Rectal smooth muscle tissue (tissue), 1 donor: ENCODE measurements at regions not wholly inside any gene's neighbourhood (a gene's known extent, or its start where the extent isn't known, plus 50 kb on each side); places are given as distances from the start of the nearest gene placed in this dataset.
"Not testable (repeated sequence)": the region's sequence is repeated elsewhere in the genome, so short reads cannot be mapped to it uniquely, and the experiment has no call there.

Experiments used
- H3K27ac ChIP-seq: one replicate; pipeline ENCODE4 v1.7.0; 2013; ENCODE audit warnings: low read depth, low read length, inconsistent platforms
- H3K27me3 ChIP-seq: one replicate; pipeline ENCODE4 v1.7.0; 2013; ENCODE audit warnings: low read length; ENCODE audit not compliant: control insufficient read depth, insufficient read depth
- H3K36me3 ChIP-seq: one replicate; pipeline ENCODE4 v1.7.0; 2013; ENCODE audit warnings: low read length; ENCODE audit not compliant: control insufficient read depth, insufficient read depth
- H3K4me1 ChIP-seq: one replicate; pipeline ENCODE4 v1.7.0; 2013; ENCODE audit warnings: low read length; ENCODE audit not compliant: control insufficient read depth, insufficient read depth
- H3K4me3 ChIP-seq: one replicate; pipeline ENCODE4 v1.7.0; 2013; ENCODE audit warnings: low read length
- H3K9ac ChIP-seq: one replicate; pipeline ENCODE4 v1.7.0; 2013; ENCODE audit warnings: low read length

DNA sequence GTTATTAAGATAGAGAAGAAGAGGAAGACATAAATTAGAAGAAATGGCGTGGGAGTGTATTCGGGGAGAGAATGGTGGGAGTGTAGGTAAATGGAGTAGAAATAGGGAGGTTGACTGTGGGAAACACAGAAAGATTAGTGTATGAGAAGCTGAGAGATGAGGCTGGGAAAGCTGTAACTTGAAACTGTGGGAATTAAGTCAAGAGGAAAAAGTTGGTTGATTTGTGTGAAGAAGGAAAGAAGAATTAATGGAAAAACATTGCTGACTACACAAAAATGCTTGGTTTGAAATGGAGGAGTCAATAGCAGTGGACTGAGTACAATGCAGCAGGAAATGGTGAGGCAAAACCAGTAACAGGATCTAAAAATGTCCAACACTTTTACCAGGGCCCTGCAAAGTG, 448.3 kb downstream of the PTPRC start:
- Histone ChIP-seq H3K36me3 (no peaks in the 10 kb centered on the region), H3K27me3 (no peaks in the 10 kb centered on the region), H3K4me1 (no peaks in the 10 kb centered on the region), H3K27ac (no peak overlapping the region), H3K9ac (no peak overlapping the region), H3K4me3 (no peak overlapping the region)

GRCh38 chr1:199089393-199090122, 450.7 kb downstream of the PTPRC start:
- no peak overlapping the region for H3K27ac ChIP-seq
- H3K36me3 ChIP-seq, result no peaks in the 10 kb centered on the region
- no peaks in the 10 kb centered on the region for H3K27me3 ChIP-seq
- no peak overlapping the region for H3K9ac ChIP-seq
- no peaks in the 10 kb centered on the region for H3K4me1 ChIP-seq
- no peak overlapping the region for H3K4me3 ChIP-seq

- not testable (repeated sequence) for H3K4me3 ChIP-seq, H3K36me3 ChIP-seq, H3K27me3 ChIP-seq, H3K27ac ChIP-seq, H3K4me1 ChIP-seq, H3K9ac ChIP-seq
Observed at GRCh38 chr1:199095628-199096027, 456.8 kb downstream of the PTPRC start.

GRCh38 chr1:199096591-199096990, 457.8 kb downstream of the PTPRC start:
- Histone ChIP-seq H3K27ac (no peak overlapping the region), H3K36me3 (no peaks in the 10 kb centered on the region), H3K4me1 (no peaks in the 10 kb centered on the region), H3K27me3 (no peaks in the 10 kb centered on the region), H3K4me3 (no peak overlapping the region), H3K9ac (no peak overlapping the region)

- Histone ChIP-seq H3K4me3 (no peak overlapping the region), H3K27me3 (no peaks in the 10 kb centered on the region), H3K27ac (no peak overlapping the region), H3K36me3 (no peaks in the 10 kb centered on the region), H3K4me1 (no peaks in the 10 kb centered on the region), H3K9ac (no peak overlapping the region)
Observed at GRCh38 chr1:199098468-199098867, 459.6 kb downstream of the PTPRC start.

GRCh38 chr1:199101139-199101538, 462.3 kb downstream of the PTPRC start:
- H3K4me3 ChIP-seq, result no peak overlapping the region
- no peaks in the 10 kb centered on the region for H3K27me3 ChIP-seq
- H3K9ac ChIP-seq, result no peak overlapping the region
- H3K27ac ChIP-seq, result no peak overlapping the region
- H3K36me3 ChIP-seq, result no peaks in the 10 kb centered on the region
- H3K4me1 ChIP-seq, result no peaks in the 10 kb centered on the region

DNA sequence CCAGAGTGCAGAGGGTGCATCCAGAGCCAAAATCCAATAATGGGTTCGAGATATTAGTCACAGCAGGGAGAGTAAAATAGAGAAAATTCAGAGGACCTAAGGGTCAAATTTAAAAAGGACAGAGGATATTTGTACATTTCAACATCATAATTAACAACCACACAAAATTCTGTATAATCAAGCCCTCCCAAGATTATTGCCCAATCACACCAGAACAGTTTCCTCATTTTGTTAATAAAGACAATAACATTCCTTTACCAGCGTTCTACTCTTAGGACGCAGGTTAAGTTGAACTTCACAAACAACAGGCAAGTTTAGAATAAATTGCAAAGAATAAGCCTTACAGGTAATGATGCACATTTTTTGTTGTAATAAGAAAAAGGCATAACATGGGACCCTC, 462.8 kb downstream of the PTPRC start:
- H3K4me1 ChIP-seq, result no peaks in the 10 kb centered on the region
- no peak overlapping the region for H3K4me3 ChIP-seq
- H3K27ac ChIP-seq, result no peak overlapping the region
- H3K9ac ChIP-seq, result no peak overlapping the region
- no peaks in the 10 kb centered on the region for H3K27me3 ChIP-seq
- H3K36me3 ChIP-seq, result no peaks in the 10 kb centered on the region

- no peak overlapping the region for H3K9ac ChIP-seq
- no peak overlapping the region for H3K27ac ChIP-seq
- no peaks in the 10 kb centered on the region for H3K36me3 ChIP-seq
- no peaks in the 10 kb centered on the region for H3K4me1 ChIP-seq
- no peak overlapping the region for H3K4me3 ChIP-seq
- H3K27me3 ChIP-seq, result no peaks in the 10 kb centered on the region
Observed at GRCh38 chr1:199102239-199102638, 463.4 kb downstream of the PTPRC start.

DNA sequence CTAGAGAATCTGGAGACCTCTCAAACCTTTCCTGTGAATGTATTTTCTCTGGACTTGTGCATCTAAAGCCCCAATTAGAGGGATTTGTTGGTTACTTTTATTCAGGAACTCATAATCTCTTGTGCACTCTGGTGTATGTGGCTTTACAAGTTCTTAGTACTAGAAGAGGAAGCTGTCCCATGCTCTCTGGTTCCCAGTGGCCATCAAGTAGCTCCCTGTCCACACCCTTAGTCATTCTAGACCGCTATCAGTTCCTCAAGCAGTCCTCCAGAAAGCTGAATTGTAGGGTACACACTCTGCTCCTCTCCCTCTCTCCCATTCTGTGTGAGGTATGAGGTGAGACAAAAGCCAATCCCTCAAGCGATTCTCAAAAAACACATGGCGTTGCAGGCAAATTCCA, 470.3 kb downstream of the PTPRC start:
- no peak overlapping the region for H3K4me3 ChIP-seq
- no peak overlapping the region for H3K27ac ChIP-seq
- no peaks in the 10 kb centered on the region for H3K27me3 ChIP-seq
- H3K4me1 ChIP-seq, result no peaks in the 10 kb centered on the region
- no peak overlapping the region for H3K9ac ChIP-seq
- H3K36me3 ChIP-seq, result no peaks in the 10 kb centered on the region

DNA sequence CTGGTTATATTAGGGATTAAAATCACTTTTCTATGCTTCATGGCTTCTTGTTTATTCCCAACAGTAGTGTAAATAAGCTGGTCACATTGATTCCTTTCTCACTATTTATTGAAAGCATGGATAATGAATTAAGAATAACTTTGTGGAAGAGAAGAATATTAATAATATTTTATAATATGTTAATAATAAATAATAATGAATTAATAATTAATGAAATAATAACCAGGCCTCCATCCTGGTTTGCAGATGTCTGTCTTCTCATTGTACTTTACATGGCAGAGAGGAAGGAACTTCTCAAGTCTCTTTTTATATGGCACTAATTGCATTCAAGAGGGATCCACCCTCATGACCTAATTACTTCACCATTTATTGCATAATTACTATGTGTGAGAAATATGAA, 473.5 kb downstream of the PTPRC start:
- Histone ChIP-seq H3K27me3 (no peaks in the 10 kb centered on the region), H3K9ac (no peak overlapping the region), H3K4me3 (no peak overlapping the region), H3K4me1 (no peaks in the 10 kb centered on the region), H3K36me3 (no peaks in the 10 kb centered on the region), H3K27ac (no peak overlapping the region)

DNA sequence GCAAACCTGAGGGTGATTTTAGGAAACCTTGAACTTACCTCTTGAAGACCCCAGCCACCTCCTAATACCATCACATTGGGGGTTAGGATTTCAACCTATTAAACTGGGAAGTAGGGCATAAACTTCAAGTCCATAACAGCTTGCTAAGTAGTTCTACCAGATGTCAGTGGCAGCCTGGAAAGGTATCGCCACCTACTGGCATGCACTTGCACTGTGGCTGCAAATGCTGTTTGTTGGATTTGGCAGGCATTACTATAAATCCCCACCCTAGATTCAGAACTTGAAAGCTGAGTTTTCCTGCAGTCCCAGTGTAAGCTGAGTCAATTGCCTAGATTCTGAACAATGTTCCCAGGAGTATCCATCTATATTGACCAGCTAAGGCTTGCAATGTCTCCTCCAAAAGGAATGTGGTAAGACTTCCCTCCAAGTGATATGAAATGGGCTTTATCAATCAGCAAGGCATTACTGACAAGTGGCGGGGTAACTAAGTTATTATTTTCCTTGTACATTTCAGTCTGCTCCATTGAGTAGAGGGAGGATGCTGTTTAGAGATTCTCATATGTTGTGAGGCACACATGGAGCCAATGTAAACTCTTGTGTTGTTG, 474.5 kb downstream of the PTPRC start:
- no peaks in the 10 kb centered on the region for H3K4me1 ChIP-seq
- H3K9ac ChIP-seq, result no peak overlapping the region
- H3K27ac ChIP-seq, result no peak overlapping the region
- no peaks in the 10 kb centered on the region for H3K27me3 ChIP-seq
- no peaks in the 10 kb centered on the region for H3K36me3 ChIP-seq
- no peak overlapping the region for H3K4me3 ChIP-seq

- Histone ChIP-seq H3K4me1 (no peaks in the 10 kb centered on the region), H3K27me3 (no peaks in the 10 kb centered on the region), H3K4me3 (no peak overlapping the region), H3K27ac (no peak overlapping the region), H3K36me3 (no peaks in the 10 kb centered on the region), H3K9ac (no peak overlapping the region)
Observed at GRCh38 chr1:199116488-199116887, 477.6 kb downstream of the PTPRC start.

GRCh38 chr1:199121047-199121446, 482.2 kb downstream of the PTPRC start:
- H3K4me1 ChIP-seq, result no peaks in the 10 kb centered on the region
- H3K27me3 ChIP-seq, result no peaks in the 10 kb centered on the region
- no peaks in the 10 kb centered on the region for H3K36me3 ChIP-seq
- H3K4me3 ChIP-seq, result no peak overlapping the region
- H3K9ac ChIP-seq, result no peak overlapping the region
- H3K27ac ChIP-seq, result no peak overlapping the region
